Liver (tissue), 8 donors: ENCODE measurements at regions not wholly inside any gene's neighbourhood (a gene's known extent, or its start where the extent isn't known, plus 50 kb on each side); places are given as distances from the start of the nearest gene placed in this dataset.
"Not testable (repeated sequence)": the region's sequence is repeated elsewhere in the genome, so short reads cannot be mapped to it uniquely, and the experiment has no call there.

ENCODE experiments used
- DNase-seq: peaks from one replicate; pipeline ENCODE4 v3.0.0-alpha.2; 2017; ENCODE audit warnings: low spot score
- H3K27ac ChIP-seq, 2 donors: one replicate each; pipeline ENCODE4 v1.7.0; 2013; ENCODE audit warnings: inconsistent platforms in 2 of 2, low read length in 2 of 2, control low read depth in 1 of 2, low read depth in 1 of 2, mild to moderate bottlenecking in 1 of 2
- H3K27me3 ChIP-seq, 4 donors: one replicate each; pipeline versions ENCODE4 v1.6.1 to v1.7.0; 2013; ENCODE audit warnings: low read length in 3 of 4, inconsistent platforms in 1 of 4, mild to moderate bottlenecking in 1 of 4, moderate library complexity in 1 of 4; ENCODE audit not compliant: control insufficient read depth in 4 of 4, insufficient read depth in 4 of 4
- H3K36me3 ChIP-seq, 4 donors: one replicate each; pipeline versions ENCODE4 v1.6.1 to v1.7.0; 2013; ENCODE audit warnings: low read length in 3 of 4, mild to moderate bottlenecking in 3 of 4, low read depth in 1 of 4, moderate library complexity in 1 of 4; ENCODE audit not compliant: control insufficient read depth in 4 of 4, insufficient read depth in 3 of 4
- H3K4me1 ChIP-seq, 4 donors: one replicate each; pipeline versions ENCODE4 v1.6.1 to v1.7.0; 2013; ENCODE audit warnings: low read length in 3 of 4, mild to moderate bottlenecking in 3 of 4, moderate library complexity in 1 of 4; ENCODE audit not compliant: control insufficient read depth in 4 of 4, insufficient read depth in 4 of 4
- H3K4me3 ChIP-seq, 3 donors: one replicate each; pipeline versions ENCODE4 v1.6.1 to v1.7.0; 2013; ENCODE audit warnings: low read length in 3 of 3, control low read depth in 1 of 3, low read depth in 1 of 3, mild to moderate bottlenecking in 1 of 3
- H3K9ac ChIP-seq, 2 donors: one replicate each; pipeline ENCODE4 v1.7.0; 2013; ENCODE audit warnings: low read length in 2 of 2, mild to moderate bottlenecking in 2 of 2, moderate library complexity in 2 of 2, control low read depth in 1 of 2, low read depth in 1 of 2
- H3K9me3 ChIP-seq, 4 donors: one replicate each; pipeline versions ENCODE4 v1.6.1 to v1.7.0; 2013; ENCODE audit warnings: low read length in 3 of 4; ENCODE audit not compliant: control insufficient read depth in 4 of 4
- EGR1 ChIP-seq, 2 donors: IDR thresholded peaks; 2 replicates each; pipeline ENCODE4 v1.6.1; 2016 to 2018; ENCODE audit warnings: antibody characterized with exemption in 2 of 2, low read depth in 2 of 2
- FOXA2 ChIP-seq: IDR thresholded peaks from 2 replicates; pipeline ENCODE4 v1.6.1; 2016; ENCODE audit warnings: antibody characterized with exemption
- GABPA ChIP-seq, 2 donors: IDR thresholded peaks in 1 of 2; conservative IDR thresholded peaks in 1 of 2; 2 replicates each; pipeline ENCODE4 v1.6.1; 2016; ENCODE audit warnings: antibody characterized with exemption in 2 of 2, mild to moderate bottlenecking in 1 of 2, moderate library complexity in 1 of 2
- HNF4A ChIP-seq, 2 donors: conservative IDR thresholded peaks; 2 replicates each; pipeline ENCODE4 v1.6.1; 2016; ENCODE audit warnings: antibody characterized with exemption in 2 of 2, mild to moderate bottlenecking in 2 of 2
- JUND ChIP-seq, 2 donors: IDR thresholded peaks; 2 replicates each; pipeline ENCODE4 v1.6.1; 2016; ENCODE audit warnings: antibody characterized with exemption in 2 of 2
- RAD21 ChIP-seq, 2 donors: IDR thresholded peaks; 2 replicates each; pipeline ENCODE4 v1.6.1; 2016; ENCODE audit warnings: antibody characterized with exemption in 2 of 2, mild to moderate bottlenecking in 2 of 2
- RXRA ChIP-seq, 2 donors: IDR thresholded peaks; 2 replicates each; pipeline ENCODE4 v1.6.1; 2017 to 2018; ENCODE audit warnings: antibody characterized with exemption in 2 of 2, mild to moderate bottlenecking in 1 of 2
- SP1 ChIP-seq: IDR thresholded peaks from 2 replicates; pipeline ENCODE4 v1.6.1; 2018; ENCODE audit warnings: antibody characterized with exemption, mild to moderate bottlenecking
- TAF1 ChIP-seq: conservative IDR thresholded peaks from 2 replicates; pipeline ENCODE4 v1.6.1; 2016; ENCODE audit warnings: antibody characterized with exemption, mild to moderate bottlenecking
- YY1 ChIP-seq: IDR thresholded peaks from 2 replicates; pipeline ENCODE4 v1.6.1; 2016; ENCODE audit warnings: antibody characterized with exemption, mild to moderate bottlenecking
- WGBS: extraction: QIAGEN DNeasy Blood & Tissue Kit; methylation state at CpG from one replicate; pipeline ENCODE4 v1.1.7; 2013; 5-methylcytosine and 5-hydroxymethylcytosine counted together
- TF ChIP-seq, protein P1 (sequence below): fragments of 150-350 bp; IDR thresholded peaks from 2 replicates; pipeline ENCODE4 v1.5.1; 2017; ENCODE audit warnings: improper control_type of control experiment, low read depth, low read length; ENCODE audit not compliant: missing input control
- TF ChIP-seq, protein P2 (sequence below): IDR thresholded peaks from 2 replicates; pipeline ENCODE4 v1.6.1; 2016; ENCODE audit warnings: antibody characterized with exemption, mild to moderate bottlenecking
- TF ChIP-seq, protein P3 (sequence below): IDR thresholded peaks from 2 replicates; pipeline ENCODE4 v1.6.1; 2016; ENCODE audit warnings: antibody characterized with exemption
- TF ChIP-seq, protein P4 (sequence below): IDR thresholded peaks from 2 replicates; pipeline ENCODE4 v1.6.1; 2016; ENCODE audit warnings: antibody characterized with exemption
- TF ChIP-seq, protein P5 (sequence below): IDR thresholded peaks from 2 replicates; pipeline ENCODE4 v1.6.1; 2016; ENCODE audit warnings: antibody characterized with exemption
- donor health status: healthy.
- donor health status: healthy.
- donor health status: healthy.
- donor health status: healthy.
- donor health status: healthy.

DNA sequence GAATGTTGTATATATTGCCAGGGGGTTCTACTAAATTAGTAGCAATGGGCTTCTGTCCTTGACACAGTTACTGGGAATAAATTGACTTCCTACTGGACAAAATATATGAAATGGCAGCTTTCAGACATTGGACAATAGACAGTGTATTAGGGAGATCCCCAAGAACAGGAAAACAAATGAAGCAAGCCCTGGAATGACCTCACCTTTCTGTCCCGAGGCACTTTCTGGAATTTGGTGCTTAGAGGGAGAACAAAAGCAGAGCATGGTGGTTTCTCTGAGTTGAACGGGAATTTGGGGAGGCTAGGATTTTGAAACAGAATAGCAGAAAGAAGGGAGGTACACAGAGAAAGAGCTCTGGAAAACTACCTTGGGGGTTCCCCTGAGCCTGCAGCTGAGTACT is 187.7 kb upstream of the MAGEB2 start:
- no peak for DNase-seq
- no peak for TF ChIP-seq YY1
- TF ChIP-seq, protein P1, sequence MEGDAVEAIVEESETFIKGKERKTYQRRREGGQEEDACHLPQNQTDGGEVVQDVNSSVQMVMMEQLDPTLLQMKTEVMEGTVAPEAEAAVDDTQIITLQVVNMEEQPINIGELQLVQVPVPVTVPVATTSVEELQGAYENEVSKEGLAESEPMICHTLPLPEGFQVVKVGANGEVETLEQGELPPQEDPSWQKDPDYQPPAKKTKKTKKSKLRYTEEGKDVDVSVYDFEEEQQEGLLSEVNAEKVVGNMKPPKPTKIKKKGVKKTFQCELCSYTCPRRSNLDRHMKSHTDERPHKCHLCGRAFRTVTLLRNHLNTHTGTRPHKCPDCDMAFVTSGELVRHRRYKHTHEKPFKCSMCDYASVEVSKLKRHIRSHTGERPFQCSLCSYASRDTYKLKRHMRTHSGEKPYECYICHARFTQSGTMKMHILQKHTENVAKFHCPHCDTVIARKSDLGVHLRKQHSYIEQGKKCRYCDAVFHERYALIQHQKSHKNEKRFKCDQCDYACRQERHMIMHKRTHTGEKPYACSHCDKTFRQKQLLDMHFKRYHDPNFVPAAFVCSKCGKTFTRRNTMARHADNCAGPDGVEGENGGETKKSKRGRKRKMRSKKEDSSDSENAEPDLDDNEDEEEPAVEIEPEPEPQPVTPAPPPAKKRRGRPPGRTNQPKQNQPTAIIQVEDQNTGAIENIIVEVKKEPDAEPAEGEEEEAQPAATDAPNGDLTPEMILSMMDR = no peak
- no peak for TF ChIP-seq RAD21 (IDR thresholded peaks at IDR 0.05)
- no peak for TF ChIP-seq HNF4A (conservative IDR thresholded peaks at IDR 0.05)
- TF ChIP-seq EGR1 (IDR thresholded peaks at IDR 0.05; ENCODE audit: low read depth in 2 of 2) = no peak
- no peak for TF ChIP-seq FOXA2
- TF ChIP-seq SP1 = no peak
- TF ChIP-seq RXRA (IDR thresholded peaks at IDR 0.05) = no peak
- TF ChIP-seq GABPA (IDR thresholded peaks at IDR 0.05 in 1 of 2, conservative IDR thresholded peaks at IDR 0.05 in 1 of 2) = no peak
- TF ChIP-seq, protein P2, sequence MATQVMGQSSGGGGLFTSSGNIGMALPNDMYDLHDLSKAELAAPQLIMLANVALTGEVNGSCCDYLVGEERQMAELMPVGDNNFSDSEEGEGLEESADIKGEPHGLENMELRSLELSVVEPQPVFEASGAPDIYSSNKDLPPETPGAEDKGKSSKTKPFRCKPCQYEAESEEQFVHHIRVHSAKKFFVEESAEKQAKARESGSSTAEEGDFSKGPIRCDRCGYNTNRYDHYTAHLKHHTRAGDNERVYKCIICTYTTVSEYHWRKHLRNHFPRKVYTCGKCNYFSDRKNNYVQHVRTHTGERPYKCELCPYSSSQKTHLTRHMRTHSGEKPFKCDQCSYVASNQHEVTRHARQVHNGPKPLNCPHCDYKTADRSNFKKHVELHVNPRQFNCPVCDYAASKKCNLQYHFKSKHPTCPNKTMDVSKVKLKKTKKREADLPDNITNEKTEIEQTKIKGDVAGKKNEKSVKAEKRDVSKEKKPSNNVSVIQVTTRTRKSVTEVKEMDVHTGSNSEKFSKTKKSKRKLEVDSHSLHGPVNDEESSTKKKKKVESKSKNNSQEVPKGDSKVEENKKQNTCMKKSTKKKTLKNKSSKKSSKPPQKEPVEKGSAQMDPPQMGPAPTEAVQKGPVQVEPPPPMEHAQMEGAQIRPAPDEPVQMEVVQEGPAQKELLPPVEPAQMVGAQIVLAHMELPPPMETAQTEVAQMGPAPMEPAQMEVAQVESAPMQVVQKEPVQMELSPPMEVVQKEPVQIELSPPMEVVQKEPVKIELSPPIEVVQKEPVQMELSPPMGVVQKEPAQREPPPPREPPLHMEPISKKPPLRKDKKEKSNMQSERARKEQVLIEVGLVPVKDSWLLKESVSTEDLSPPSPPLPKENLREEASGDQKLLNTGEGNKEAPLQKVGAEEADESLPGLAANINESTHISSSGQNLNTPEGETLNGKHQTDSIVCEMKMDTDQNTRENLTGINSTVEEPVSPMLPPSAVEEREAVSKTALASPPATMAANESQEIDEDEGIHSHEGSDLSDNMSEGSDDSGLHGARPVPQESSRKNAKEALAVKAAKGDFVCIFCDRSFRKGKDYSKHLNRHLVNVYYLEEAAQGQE = no peak
- no peak for TF ChIP-seq TAF1
- TF ChIP-seq JUND (IDR thresholded peaks at IDR 0.05) = no peak
- TF ChIP-seq, protein P3, sequence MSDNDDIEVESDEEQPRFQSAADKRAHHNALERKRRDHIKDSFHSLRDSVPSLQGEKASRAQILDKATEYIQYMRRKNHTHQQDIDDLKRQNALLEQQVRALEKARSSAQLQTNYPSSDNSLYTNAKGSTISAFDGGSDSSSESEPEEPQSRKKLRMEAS = no peak
- TF ChIP-seq, protein P4, sequence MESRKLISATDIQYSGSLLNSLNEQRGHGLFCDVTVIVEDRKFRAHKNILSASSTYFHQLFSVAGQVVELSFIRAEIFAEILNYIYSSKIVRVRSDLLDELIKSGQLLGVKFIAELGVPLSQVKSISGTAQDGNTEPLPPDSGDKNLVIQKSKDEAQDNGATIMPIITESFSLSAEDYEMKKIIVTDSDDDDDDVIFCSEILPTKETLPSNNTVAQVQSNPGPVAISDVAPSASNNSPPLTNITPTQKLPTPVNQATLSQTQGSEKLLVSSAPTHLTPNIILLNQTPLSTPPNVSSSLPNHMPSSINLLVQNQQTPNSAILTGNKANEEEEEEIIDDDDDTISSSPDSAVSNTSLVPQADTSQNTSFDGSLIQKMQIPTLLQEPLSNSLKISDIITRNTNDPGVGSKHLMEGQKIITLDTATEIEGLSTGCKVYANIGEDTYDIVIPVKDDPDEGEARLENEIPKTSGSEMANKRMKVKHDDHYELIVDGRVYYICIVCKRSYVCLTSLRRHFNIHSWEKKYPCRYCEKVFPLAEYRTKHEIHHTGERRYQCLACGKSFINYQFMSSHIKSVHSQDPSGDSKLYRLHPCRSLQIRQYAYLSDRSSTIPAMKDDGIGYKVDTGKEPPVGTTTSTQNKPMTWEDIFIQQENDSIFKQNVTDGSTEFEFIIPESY = no peak
- TF ChIP-seq, protein P5, sequence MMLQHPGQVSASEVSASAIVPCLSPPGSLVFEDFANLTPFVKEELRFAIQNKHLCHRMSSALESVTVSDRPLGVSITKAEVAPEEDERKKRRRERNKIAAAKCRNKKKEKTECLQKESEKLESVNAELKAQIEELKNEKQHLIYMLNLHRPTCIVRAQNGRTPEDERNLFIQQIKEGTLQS = no peak
- Histone ChIP-seq H3K27ac (no peak overlapping the region), H3K9me3 (no peaks in the 10 kb centered on the region), H3K9ac (no peak overlapping the region), H3K27me3 (no peaks in the 10 kb centered on the region), H3K36me3 (no peaks in the 10 kb centered on the region), H3K4me3 (no peak overlapping the region), H3K4me1 (no peaks in the 10 kb centered on the region)
- 68% methylated on average over 2 of the region's 2 CpGs for WGBS

DNA sequence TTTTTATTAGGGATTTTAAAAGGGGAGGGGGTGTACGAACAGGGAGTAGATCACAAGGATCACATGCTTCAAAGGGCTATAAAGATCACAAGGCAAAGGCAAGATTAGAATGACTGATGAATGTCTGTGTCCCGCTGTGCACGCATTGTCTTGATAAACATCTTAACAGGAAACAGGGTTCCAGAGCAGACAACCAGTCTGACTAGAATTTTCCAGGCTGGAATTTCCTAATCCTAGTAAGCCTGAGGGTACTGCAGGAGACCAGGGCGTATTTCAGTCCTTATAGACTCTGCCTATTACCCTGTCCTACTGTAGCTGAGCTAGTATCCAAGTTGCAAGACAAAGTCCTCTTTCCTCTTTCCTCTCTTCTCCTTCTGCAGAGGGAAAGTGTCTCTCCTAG is 179.0 kb upstream of the MAGEB2 start:
- 77% methylated on average over 4 of the region's 4 CpGs for WGBS
- H3K9ac ChIP-seq, H3K36me3 ChIP-seq, H3K27ac ChIP-seq, H3K9me3 ChIP-seq, H3K27me3 ChIP-seq, DNase-seq, H3K4me1 ChIP-seq, H3K4me3 ChIP-seq: not testable (repeated sequence)
